Panc1 (cell line): ENCODE measurements at regions not wholly inside any gene's neighbourhood (a gene's known extent, or its start where the extent isn't known, plus 50 kb on each side); places are given as distances from the start of the nearest gene placed in this dataset.

Source experiments
- POLR2AphosphoS5 ChIP-seq: IDR thresholded peaks from 2 replicates; pipeline ENCODE4 v1.6.1; 2012; ENCODE audit warnings: mild to moderate bottlenecking, low read depth, low read length, moderate library complexity
- REST ChIP-seq, 2 experiments: IDR thresholded peaks; 2 replicates each; pipeline ENCODE4 v1.6.1; 2011 to 2012; ENCODE audit warnings: low read depth in 2 of 2, control low read depth in 1 of 2, low read length in 1 of 2, mild to moderate bottlenecking in 1 of 2, moderate library complexity in 1 of 2; ENCODE audit not compliant: insufficient read depth in 1 of 2
- SIN3A ChIP-seq: IDR thresholded peaks from 2 replicates; pipeline ENCODE4 v1.6.1; 2012; ENCODE audit warnings: low read depth, mild to moderate bottlenecking, low read length, moderate library complexity, borderline replicate concordance; ENCODE audit not compliant: insufficient read depth
- TF ChIP-seq, protein P1 (sequence below): fragments of 450-650 bp; IDR thresholded peaks from 2 replicates; pipeline ENCODE4 v1.5.1; 2017; ENCODE audit warnings: mild to moderate bottlenecking

DNA sequence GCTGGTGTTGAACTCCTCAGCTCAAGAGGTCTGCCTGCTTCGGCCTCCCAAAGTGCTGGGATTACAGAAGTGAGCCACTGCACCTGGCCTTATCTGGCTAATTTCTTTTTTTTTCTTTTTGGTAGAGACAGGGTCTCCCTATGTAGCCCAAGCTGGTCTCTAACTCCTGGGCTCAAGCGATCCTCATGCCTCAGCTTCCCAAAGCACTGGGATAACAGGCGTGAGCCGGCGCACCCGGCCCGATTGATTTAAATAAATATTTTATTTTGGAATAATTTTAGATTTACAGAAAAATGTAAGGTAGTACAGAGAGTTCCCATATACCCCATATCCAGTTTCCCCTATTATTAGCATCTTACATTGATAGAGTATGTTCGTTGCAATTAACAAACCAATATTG lies 155.0 kb upstream of the MVB12B start:
- TF ChIP-seq REST (IDR thresholded peaks at IDR 0.05; ENCODE audit: insufficient read depth in 1 of 2, low read depth in 2 of 2, low read length in 1 of 2) (no peak), POLR2AphosphoS5 (no peak), SIN3A (no peak)
- TF ChIP-seq, protein P1, sequence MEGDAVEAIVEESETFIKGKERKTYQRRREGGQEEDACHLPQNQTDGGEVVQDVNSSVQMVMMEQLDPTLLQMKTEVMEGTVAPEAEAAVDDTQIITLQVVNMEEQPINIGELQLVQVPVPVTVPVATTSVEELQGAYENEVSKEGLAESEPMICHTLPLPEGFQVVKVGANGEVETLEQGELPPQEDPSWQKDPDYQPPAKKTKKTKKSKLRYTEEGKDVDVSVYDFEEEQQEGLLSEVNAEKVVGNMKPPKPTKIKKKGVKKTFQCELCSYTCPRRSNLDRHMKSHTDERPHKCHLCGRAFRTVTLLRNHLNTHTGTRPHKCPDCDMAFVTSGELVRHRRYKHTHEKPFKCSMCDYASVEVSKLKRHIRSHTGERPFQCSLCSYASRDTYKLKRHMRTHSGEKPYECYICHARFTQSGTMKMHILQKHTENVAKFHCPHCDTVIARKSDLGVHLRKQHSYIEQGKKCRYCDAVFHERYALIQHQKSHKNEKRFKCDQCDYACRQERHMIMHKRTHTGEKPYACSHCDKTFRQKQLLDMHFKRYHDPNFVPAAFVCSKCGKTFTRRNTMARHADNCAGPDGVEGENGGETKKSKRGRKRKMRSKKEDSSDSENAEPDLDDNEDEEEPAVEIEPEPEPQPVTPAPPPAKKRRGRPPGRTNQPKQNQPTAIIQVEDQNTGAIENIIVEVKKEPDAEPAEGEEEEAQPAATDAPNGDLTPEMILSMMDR: no peak
